NB4 (cell line): ENCODE measurements at regions not wholly inside any gene's neighbourhood (a gene's known extent, or its start where the extent isn't known, plus 50 kb on each side); places are given as distances from the start of the nearest gene placed in this dataset.

Source experiments
- MAX ChIP-seq: IDR thresholded peaks from 2 replicates; pipeline ENCODE4 v1.6.1; 2011; ENCODE audit warnings: low read depth, low read length
- TF ChIP-seq, protein P1 (sequence below): IDR thresholded peaks from one replicate; pipeline ENCODE4 v1.5.1; 2012; ENCODE audit warnings: low read depth, low read length

GRCh38 chr13:79171141-79172061 is 234.7 kb downstream of the RBM26 start:
- TF ChIP-seq, protein P1, sequence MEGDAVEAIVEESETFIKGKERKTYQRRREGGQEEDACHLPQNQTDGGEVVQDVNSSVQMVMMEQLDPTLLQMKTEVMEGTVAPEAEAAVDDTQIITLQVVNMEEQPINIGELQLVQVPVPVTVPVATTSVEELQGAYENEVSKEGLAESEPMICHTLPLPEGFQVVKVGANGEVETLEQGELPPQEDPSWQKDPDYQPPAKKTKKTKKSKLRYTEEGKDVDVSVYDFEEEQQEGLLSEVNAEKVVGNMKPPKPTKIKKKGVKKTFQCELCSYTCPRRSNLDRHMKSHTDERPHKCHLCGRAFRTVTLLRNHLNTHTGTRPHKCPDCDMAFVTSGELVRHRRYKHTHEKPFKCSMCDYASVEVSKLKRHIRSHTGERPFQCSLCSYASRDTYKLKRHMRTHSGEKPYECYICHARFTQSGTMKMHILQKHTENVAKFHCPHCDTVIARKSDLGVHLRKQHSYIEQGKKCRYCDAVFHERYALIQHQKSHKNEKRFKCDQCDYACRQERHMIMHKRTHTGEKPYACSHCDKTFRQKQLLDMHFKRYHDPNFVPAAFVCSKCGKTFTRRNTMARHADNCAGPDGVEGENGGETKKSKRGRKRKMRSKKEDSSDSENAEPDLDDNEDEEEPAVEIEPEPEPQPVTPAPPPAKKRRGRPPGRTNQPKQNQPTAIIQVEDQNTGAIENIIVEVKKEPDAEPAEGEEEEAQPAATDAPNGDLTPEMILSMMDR, result no peak
- no peak for TF ChIP-seq MAX
